ENCODE measurements at regions not wholly inside any gene's neighbourhood (a gene's known extent, or its start where the extent isn't known, plus 50 kb on each side); places are given as distances from the start of the nearest gene placed in this dataset.

DNA sequence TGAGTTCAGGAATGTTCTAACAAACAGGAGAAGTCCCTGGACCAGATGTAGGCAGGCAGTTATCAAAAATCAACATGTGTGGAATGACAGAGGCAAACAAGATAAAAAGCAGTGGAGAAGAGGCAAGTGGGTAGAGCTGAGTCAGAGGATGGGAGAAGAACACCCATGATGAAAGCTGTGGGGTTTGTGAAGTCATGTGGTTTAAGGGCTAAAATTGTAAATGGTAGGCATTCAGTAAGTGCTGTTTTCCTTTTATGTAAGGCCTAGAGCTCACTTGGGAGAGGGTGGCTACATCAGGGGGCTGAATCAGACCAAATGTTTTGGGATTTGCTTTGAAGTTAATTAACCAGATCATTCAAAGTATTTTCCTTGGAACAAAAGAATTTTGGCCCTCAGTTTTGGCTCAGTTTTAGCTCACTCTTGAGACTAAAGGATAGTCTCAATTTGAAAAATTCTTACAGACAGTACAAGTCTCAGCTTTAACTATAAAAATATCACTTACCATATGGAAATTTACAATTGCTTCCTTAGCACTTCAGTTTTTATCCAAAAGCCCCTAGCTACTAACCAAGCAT, 114.5 kb upstream of the PCDH7 start:
- TF ChIP-seq, protein P1, sequence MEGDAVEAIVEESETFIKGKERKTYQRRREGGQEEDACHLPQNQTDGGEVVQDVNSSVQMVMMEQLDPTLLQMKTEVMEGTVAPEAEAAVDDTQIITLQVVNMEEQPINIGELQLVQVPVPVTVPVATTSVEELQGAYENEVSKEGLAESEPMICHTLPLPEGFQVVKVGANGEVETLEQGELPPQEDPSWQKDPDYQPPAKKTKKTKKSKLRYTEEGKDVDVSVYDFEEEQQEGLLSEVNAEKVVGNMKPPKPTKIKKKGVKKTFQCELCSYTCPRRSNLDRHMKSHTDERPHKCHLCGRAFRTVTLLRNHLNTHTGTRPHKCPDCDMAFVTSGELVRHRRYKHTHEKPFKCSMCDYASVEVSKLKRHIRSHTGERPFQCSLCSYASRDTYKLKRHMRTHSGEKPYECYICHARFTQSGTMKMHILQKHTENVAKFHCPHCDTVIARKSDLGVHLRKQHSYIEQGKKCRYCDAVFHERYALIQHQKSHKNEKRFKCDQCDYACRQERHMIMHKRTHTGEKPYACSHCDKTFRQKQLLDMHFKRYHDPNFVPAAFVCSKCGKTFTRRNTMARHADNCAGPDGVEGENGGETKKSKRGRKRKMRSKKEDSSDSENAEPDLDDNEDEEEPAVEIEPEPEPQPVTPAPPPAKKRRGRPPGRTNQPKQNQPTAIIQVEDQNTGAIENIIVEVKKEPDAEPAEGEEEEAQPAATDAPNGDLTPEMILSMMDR (IDR thresholded peaks at IDR 0.05; ENCODE audit: low read depth, low read length), result no peak
- Histone ChIP-seq H3K4me3 (ENCODE audit: low read depth, low read length) (no peak overlapping the region), H3K9me3 (ENCODE audit: severe bottlenecking) (no peaks in the 10 kb centered on the region), H3K27me3 (ENCODE audit: insufficient read depth, low read depth, severe bottlenecking) (no peaks in the 10 kb centered on the region), H3K36me3 (no peaks in the 10 kb centered on the region), H3K27ac (no peak overlapping the region)
- no peak for DNase-seq

DNA sequence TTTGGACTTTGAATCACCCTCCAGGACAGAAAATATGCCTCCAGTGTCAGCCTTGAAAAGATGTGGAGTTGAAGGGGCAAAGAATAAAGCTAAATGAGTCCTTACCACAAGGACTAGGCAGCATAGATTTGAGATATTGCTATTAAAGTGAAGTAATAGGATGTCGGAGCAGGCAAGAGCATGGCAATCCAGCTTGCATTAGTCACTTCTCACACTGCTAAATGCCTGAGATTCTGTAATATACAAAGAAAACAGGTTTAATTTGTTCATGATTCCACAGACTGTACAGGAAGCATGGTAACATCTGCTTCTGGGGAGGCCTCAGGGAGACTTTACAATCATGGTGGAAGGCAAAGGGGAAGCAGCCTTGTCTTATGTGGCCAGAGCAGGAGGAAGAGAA, 109.8 kb upstream of the PCDH7 start:
- no peaks in the 10 kb centered on the region for H3K9me3 ChIP-seq (ENCODE audit: severe bottlenecking)
- H3K36me3 ChIP-seq, result no peaks in the 10 kb centered on the region
- H3K27me3 ChIP-seq (ENCODE audit: insufficient read depth, low read depth, severe bottlenecking), result no peaks in the 10 kb centered on the region
- no peak for DNase-seq
- no peak overlapping the region for H3K27ac ChIP-seq
- TF ChIP-seq, protein P1 (IDR thresholded peaks at IDR 0.05; ENCODE audit: low read depth, low read length), result no peak
- no peak overlapping the region for H3K4me3 ChIP-seq (ENCODE audit: low read depth, low read length)

DNA sequence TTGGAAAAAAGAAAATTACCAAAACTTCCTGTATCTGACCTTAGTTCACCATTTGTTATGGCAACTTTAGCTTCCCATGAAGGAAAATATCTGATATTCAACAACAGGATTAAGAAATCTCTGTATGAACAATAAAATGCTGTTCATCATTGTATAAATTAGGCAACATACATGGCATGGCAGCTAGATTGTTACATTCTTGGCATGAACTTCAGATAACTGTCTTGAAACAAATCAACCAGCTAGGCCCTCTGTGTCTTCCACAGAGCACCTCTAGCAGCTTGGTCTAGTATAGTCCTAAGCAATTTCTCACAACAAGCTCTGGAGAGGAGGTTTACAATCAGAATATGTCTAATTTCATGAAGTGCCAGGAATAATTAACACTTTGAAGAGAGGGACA, 105.4 kb upstream of the PCDH7 start:
- TF ChIP-seq, protein P1 (IDR thresholded peaks at IDR 0.05; ENCODE audit: low read depth, low read length), result no peak
- Histone ChIP-seq H3K36me3 (no peaks in the 10 kb centered on the region), H3K4me3 (ENCODE audit: low read depth, low read length) (no peak overlapping the region), H3K27ac (no peak overlapping the region), H3K9me3 (ENCODE audit: severe bottlenecking) (no peaks in the 10 kb centered on the region), H3K27me3 (ENCODE audit: insufficient read depth, low read depth, severe bottlenecking) (no peaks in the 10 kb centered on the region)
- no peak for DNase-seq

DNA sequence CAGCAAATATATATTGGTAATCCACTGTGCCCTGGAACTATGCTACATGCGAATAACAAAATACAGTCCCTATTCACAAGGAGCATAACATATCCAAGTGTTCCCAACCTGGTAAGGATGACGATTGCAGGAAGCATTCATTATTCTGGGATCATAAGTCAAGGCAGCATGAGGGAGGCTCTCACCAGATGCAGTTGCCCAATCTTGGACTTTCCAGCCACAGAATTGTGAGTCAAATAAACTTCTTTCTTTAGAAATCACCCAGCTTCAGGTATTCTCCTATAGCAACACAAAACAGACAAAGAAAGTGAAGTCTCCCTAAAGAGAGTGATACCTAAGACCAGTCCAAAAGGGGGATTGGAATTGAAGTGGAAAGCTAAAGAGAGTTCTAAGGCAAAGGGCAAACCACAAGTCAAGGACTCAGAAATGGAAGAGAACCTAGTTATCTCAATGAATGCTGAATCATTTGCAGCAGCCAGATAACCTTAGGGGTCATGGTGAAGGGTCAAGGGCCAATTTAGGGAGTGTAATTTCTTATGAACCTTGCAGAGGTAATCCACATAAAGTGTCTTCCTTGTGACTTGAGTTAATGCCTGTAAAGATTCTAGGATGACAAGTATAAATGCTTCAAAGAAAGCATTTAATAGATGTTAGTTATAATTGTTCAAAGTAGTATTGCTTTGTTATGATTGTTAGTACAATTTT, 103.1 kb upstream of the PCDH7 start:
- no peak overlapping the region for H3K4me3 ChIP-seq (ENCODE audit: low read depth, low read length)
- TF ChIP-seq, protein P1 (IDR thresholded peaks at IDR 0.05; ENCODE audit: low read depth, low read length), result no peak
- no peak for DNase-seq
- no peak overlapping the region for H3K27ac ChIP-seq
- H3K27me3 ChIP-seq (ENCODE audit: insufficient read depth, low read depth, severe bottlenecking), result no peaks in the 10 kb centered on the region
- no peaks in the 10 kb centered on the region for H3K36me3 ChIP-seq
- no peaks in the 10 kb centered on the region for H3K9me3 ChIP-seq (ENCODE audit: severe bottlenecking)

DNA sequence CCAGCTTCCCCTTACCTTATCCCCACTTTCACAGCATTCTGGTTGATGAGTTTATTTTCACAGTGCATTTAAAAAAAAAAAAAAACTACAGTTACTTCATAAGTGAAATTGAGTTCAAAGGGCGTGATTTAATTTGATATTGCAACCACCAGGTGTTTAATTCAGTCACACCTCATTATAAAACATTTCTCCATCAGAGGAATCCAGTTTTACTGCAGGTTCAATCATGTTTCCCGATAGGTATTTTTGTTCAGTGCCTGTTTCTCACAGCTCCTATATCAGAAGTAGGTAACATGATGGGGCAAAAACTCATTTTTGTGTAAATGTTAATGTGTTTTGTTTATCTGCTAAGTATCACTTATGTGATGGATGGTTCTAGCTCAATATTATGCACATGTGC, 102.3 kb upstream of the PCDH7 start:
- DNase-seq, result no peak
- no peak overlapping the region for H3K4me3 ChIP-seq (ENCODE audit: low read depth, low read length)
- no peaks in the 10 kb centered on the region for H3K9me3 ChIP-seq (ENCODE audit: severe bottlenecking)
- H3K36me3 ChIP-seq, result no peaks in the 10 kb centered on the region
- H3K27me3 ChIP-seq (ENCODE audit: insufficient read depth, low read depth, severe bottlenecking), result no peaks in the 10 kb centered on the region
- H3K27ac ChIP-seq, result no peak overlapping the region
- TF ChIP-seq, protein P1 (IDR thresholded peaks at IDR 0.05; ENCODE audit: low read depth, low read length), result no peak

DNA sequence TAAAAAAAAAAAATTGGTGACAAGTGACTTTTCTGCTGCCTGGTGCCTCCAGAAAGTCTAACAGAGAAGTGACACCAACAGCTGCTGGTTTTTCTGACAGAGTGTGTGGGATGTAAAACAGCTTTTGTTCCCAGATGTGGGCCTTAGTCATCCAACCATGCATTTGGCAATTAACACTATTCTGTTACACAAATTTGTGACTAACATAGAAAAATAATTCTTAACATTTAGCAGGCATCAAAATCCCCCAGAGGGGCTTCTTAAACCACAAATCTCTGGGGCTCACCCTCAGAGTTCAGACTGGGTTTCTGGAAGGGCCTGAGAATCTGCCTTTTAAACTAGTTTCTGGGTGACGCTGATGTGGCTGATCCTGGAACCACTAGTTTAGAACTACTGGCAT, 100.5 kb upstream of the PCDH7 start:
- DNase-seq, result no peak
- Histone ChIP-seq H3K27me3 (ENCODE audit: insufficient read depth, low read depth, severe bottlenecking) (no peaks in the 10 kb centered on the region), H3K4me3 (ENCODE audit: low read depth, low read length) (no peak overlapping the region), H3K9me3 (ENCODE audit: severe bottlenecking) (no peaks in the 10 kb centered on the region), H3K27ac (no peak overlapping the region), H3K36me3 (no peaks in the 10 kb centered on the region)
- TF ChIP-seq, protein P1 (IDR thresholded peaks at IDR 0.05; ENCODE audit: low read depth, low read length), result no peak

Measured in WERI-Rb-1 (cell line).